Tibial nerve (tissue), 3 donors: ENCODE measurements at regions not wholly inside any gene's neighbourhood (a gene's known extent, or its start where the extent isn't known, plus 50 kb on each side); places are given as distances from the start of the nearest gene placed in this dataset.

ENCODE experiments used
- CTCF ChIP-seq, 5 experiments: fragments of 200-600 bp in 3 of 5; fragments of 450-650 bp in 2 of 5; sonication (generic) in 3 of 5; IDR thresholded peaks; one replicate each; pipeline ENCODE4 v1.5.1; 2016 to 2019; ENCODE audit warnings: antibody characterized with exemption in 5 of 5, mild to moderate bottlenecking in 3 of 5, moderate library complexity in 2 of 5
- POLR2A ChIP-seq, 2 donors: fragments of 450-650 bp; IDR thresholded peaks; one replicate each; pipeline ENCODE4 v1.6.1; 2017; ENCODE audit warnings: antibody characterized with exemption in 2 of 2, mild to moderate bottlenecking in 2 of 2, moderate library complexity in 2 of 2

DNA sequence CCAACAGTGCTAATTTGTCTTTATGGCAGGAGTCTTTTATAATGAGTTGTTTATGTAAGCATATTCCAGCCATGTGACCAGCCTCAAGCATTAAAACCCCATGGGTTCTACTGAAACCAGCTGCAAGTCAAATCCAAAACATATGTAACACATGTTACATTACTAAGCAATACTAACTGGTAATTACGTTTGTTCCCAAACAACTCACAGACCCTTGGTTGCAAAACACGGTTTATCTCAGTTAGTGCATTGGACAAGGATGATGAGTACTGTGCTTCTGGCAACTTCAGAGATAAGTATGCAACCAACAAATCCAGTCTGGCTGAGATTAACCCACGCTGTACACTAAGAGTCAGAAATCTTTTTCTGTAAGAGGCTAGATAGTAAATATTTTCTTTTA, 110.1 kb upstream of the FAR2 start:
- TF ChIP-seq POLR2A (IDR thresholded peaks at IDR 0.05), result no peak
- no peak for TF ChIP-seq CTCF (IDR thresholded peaks at IDR 0.05)
